ENCODE measurements at regions not wholly inside any gene's neighbourhood (a gene's known extent, or its start where the extent isn't known, plus 50 kb on each side); places are given as distances from the start of the nearest gene placed in this dataset.
A peak's percentile ranks its signal among the peaks of the same experiment; 100 is the strongest.

- H3K27me3 ChIP-seq (ENCODE audit: control insufficient read depth, insufficient read depth, low read length), result no peaks in the 10 kb centered on the region
- WGBS (ENCODE audit: insufficient coverage), result no CpG with 5 or more reads among the region's 2 CpGs
Measured at GRCh38 chr12:70150230-70150629, 93.0 kb upstream of the CNOT2 start.

GRCh38 chr12:70151993-70152392 is 91.2 kb upstream of the CNOT2 start:
- Histone ChIP-seq H3K27ac (ENCODE audit: low read length) (no peak overlapping the region), H3K4me3 (ENCODE audit: low read length) (no peak overlapping the region), H3K4me1 (ENCODE audit: control insufficient read depth, insufficient read depth, low read length) (no peaks in the 10 kb centered on the region), H3K27me3 (ENCODE audit: control insufficient read depth, insufficient read depth, low read length) (no peaks in the 10 kb centered on the region), H3K36me3 (ENCODE audit: control insufficient read depth, insufficient read depth, low read length) (no peaks in the 10 kb centered on the region), H3K9me3 (replicated peaks; ENCODE audit: control insufficient read depth, low read depth, low read length) (peaks cover 23% of the 10 kb centered on the region)
- DNase-seq, result no peak
- 81% methylated on average over 3 of the region's 4 CpGs for whole genome bisulfite sequencing (ENCODE audit: insufficient coverage)

More at GRCh38 chr12:70150230-70150629, 93.0 kb upstream of the CNOT2 start:
- Histone ChIP-seq H3K36me3 (ENCODE audit: control insufficient read depth, insufficient read depth, low read length) (no peaks in the 10 kb centered on the region), H3K4me1 (ENCODE audit: control insufficient read depth, insufficient read depth, low read length) (no peaks in the 10 kb centered on the region), H3K9me3 (replicated peaks; ENCODE audit: control insufficient read depth, low read depth, low read length) (peaks cover 13% of the 10 kb centered on the region), H3K4me3 (ENCODE audit: low read length) (no peak overlapping the region), H3K27ac (ENCODE audit: low read length) (no peak overlapping the region)
- no peak for DNase-seq

- H3K36me3 ChIP-seq (ENCODE audit: control insufficient read depth, insufficient read depth, low read length), result no peaks in the 10 kb centered on the region
- H3K4me3 ChIP-seq (ENCODE audit: low read length), result no peak overlapping the region
- H3K9me3 ChIP-seq (replicated peaks; ENCODE audit: control insufficient read depth, low read depth, low read length), result peaks cover 36% of the 10 kb centered on the region
- H3K27me3 ChIP-seq (ENCODE audit: control insufficient read depth, insufficient read depth, low read length), result no peaks in the 10 kb centered on the region
- no peaks in the 10 kb centered on the region for H3K4me1 ChIP-seq (ENCODE audit: control insufficient read depth, insufficient read depth, low read length)
- H3K27ac ChIP-seq (ENCODE audit: low read length), result no peak overlapping the region
- 100% methylated on average over 1 of the region's 2 CpGs for WGBS (ENCODE audit: insufficient coverage)
- no peak for DNase-seq
Measured at GRCh38 chr12:70154087-70154638, 89.1 kb upstream of the CNOT2 start.

DNA sequence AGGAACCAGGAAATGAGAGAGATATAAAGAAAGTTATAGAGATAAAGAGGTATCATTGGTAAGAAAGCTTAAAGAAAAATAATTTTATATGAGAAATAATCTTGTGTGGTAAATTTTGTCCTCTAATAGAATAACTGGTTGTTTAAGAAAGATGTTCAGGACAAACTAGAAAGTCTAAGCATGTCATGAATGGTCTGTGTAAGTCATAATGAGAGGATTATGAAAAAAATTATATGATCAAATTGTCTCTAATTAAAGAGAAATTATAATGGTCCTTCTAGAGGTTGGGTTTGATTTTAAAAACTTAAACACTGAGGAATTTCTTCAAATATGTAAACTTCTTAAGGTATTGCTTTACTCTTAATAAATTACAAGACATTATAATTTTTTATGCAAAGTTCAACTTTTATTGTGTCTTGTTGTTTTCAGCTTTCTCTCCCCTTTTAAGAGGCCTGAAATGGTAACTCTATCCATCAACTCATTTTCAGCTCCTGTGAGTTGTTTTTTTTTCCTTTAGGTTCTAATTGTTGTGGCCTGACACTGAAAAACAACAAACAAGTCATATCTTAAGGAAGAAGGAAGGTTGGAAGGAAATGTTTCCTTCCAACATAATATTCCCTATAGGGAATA is 88.2 kb upstream of the CNOT2 start:
- H3K9me3 ChIP-seq (replicated peaks; ENCODE audit: control insufficient read depth, low read depth, low read length), result peaks cover 36% of the 10 kb centered on the region
- no peaks in the 10 kb centered on the region for H3K27me3 ChIP-seq (ENCODE audit: control insufficient read depth, insufficient read depth, low read length)
- no peaks in the 10 kb centered on the region for H3K36me3 ChIP-seq (ENCODE audit: control insufficient read depth, insufficient read depth, low read length)
- peak; percentile 6 for DNase-seq
- H3K4me1 ChIP-seq (ENCODE audit: control insufficient read depth, insufficient read depth, low read length), result no peaks in the 10 kb centered on the region
- no peak overlapping the region for H3K27ac ChIP-seq (ENCODE audit: low read length)
- H3K4me3 ChIP-seq (ENCODE audit: low read length), result no peak overlapping the region

DNA sequence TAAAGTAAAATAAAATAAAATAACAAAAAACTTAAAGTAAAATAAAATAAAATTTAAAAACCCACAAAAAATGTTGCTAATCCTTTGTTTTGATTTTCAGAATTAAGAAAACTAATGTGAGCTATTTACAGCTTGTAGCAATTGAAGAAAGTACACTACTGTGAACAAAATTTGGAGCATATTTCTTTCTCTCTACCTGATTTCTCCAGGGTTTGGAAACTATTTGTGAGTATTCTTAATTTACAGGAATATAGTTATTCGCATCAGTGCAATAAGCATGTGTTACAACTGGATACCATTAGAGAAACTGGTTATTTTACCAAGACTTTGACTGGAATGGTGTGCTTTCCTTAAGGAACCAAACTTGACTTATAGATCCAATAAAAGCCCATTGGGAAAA is 86.1 kb upstream of the CNOT2 start:
- H3K27me3 ChIP-seq (ENCODE audit: control insufficient read depth, insufficient read depth, low read length), result no peaks in the 10 kb centered on the region
- H3K36me3 ChIP-seq (ENCODE audit: control insufficient read depth, insufficient read depth, low read length), result no peaks in the 10 kb centered on the region
- H3K9me3 ChIP-seq (replicated peaks; ENCODE audit: control insufficient read depth, low read depth, low read length), result peaks cover 40% of the 10 kb centered on the region
- no peak overlapping the region for H3K4me3 ChIP-seq (ENCODE audit: low read length)
- DNase-seq, result no peak
- WGBS (ENCODE audit: insufficient coverage), result no CpG with 5 or more reads among the region's 1 CpG
- H3K4me1 ChIP-seq (ENCODE audit: control insufficient read depth, insufficient read depth, low read length), result no peaks in the 10 kb centered on the region
- no peak overlapping the region for H3K27ac ChIP-seq (ENCODE audit: low read length)

GRCh38 chr12:70165450-70165849 is 77.8 kb upstream of the CNOT2 start:
- H3K36me3 ChIP-seq (ENCODE audit: control insufficient read depth, insufficient read depth, low read length), result no peaks in the 10 kb centered on the region
- peaks cover under 1% of the 10 kb centered on the region for H3K9me3 ChIP-seq (replicated peaks; ENCODE audit: control insufficient read depth, low read depth, low read length)
- H3K27me3 ChIP-seq (ENCODE audit: control insufficient read depth, insufficient read depth, low read length), result no peaks in the 10 kb centered on the region
- no peak overlapping the region for H3K27ac ChIP-seq (ENCODE audit: low read length)
- DNase-seq, result no peak
- H3K4me1 ChIP-seq (ENCODE audit: control insufficient read depth, insufficient read depth, low read length), result no peaks in the 10 kb centered on the region
- no peak overlapping the region for H3K4me3 ChIP-seq (ENCODE audit: low read length)
- 94% methylated on average over 2 of the region's 4 CpGs for WGBS (ENCODE audit: insufficient coverage)

GRCh38 chr12:70176290-70176689 is 66.9 kb upstream of the CNOT2 start:
- DNase-seq, result no peak
- no peak overlapping the region for H3K27ac ChIP-seq (ENCODE audit: low read length)
- peaks cover 3% of the 10 kb centered on the region for H3K9me3 ChIP-seq (replicated peaks; ENCODE audit: control insufficient read depth, low read depth, low read length)
- no peaks in the 10 kb centered on the region for H3K4me1 ChIP-seq (ENCODE audit: control insufficient read depth, insufficient read depth, low read length)
- no peak overlapping the region for H3K4me3 ChIP-seq (ENCODE audit: low read length)
- no peaks in the 10 kb centered on the region for H3K27me3 ChIP-seq (ENCODE audit: control insufficient read depth, insufficient read depth, low read length)
- H3K36me3 ChIP-seq (ENCODE audit: control insufficient read depth, insufficient read depth, low read length), result no peaks in the 10 kb centered on the region

GRCh38 chr12:70177631-70178030 is 65.6 kb upstream of the CNOT2 start:
- Histone ChIP-seq H3K27ac (ENCODE audit: low read length) (peak overlapping the region; percentile 56), H3K9me3 (replicated peaks; ENCODE audit: control insufficient read depth, low read depth, low read length) (peaks cover 3% of the 10 kb centered on the region), H3K27me3 (ENCODE audit: control insufficient read depth, insufficient read depth, low read length) (no peaks in the 10 kb centered on the region), H3K4me3 (ENCODE audit: low read length) (no peak overlapping the region), H3K4me1 (ENCODE audit: control insufficient read depth, insufficient read depth, low read length) (no peaks in the 10 kb centered on the region), H3K36me3 (ENCODE audit: control insufficient read depth, insufficient read depth, low read length) (no peaks in the 10 kb centered on the region)
- WGBS (ENCODE audit: insufficient coverage), result no CpG with 5 or more reads among the region's 1 CpG
- peak; percentile 61 for DNase-seq

- H3K9me3 ChIP-seq (replicated peaks; ENCODE audit: control insufficient read depth, low read depth, low read length), result peaks cover 3% of the 10 kb centered on the region
- H3K27me3 ChIP-seq (ENCODE audit: control insufficient read depth, insufficient read depth, low read length), result no peaks in the 10 kb centered on the region
- WGBS (ENCODE audit: insufficient coverage), result no CpG with 5 or more reads among the region's 1 CpG
- no peak overlapping the region for H3K4me3 ChIP-seq (ENCODE audit: low read length)
- H3K4me1 ChIP-seq (ENCODE audit: control insufficient read depth, insufficient read depth, low read length), result no peaks in the 10 kb centered on the region
- DNase-seq, result peak; percentile 73
- no peaks in the 10 kb centered on the region for H3K36me3 ChIP-seq (ENCODE audit: control insufficient read depth, insufficient read depth, low read length)
- H3K27ac ChIP-seq (ENCODE audit: low read length), result peak overlapping the region; percentile 56
Measured at GRCh38 chr12:70178038-70178437, 65.2 kb upstream of the CNOT2 start.

- DNase-seq, result peak; percentile 84
- H3K36me3 ChIP-seq (ENCODE audit: control insufficient read depth, insufficient read depth, low read length), result no peaks in the 10 kb centered on the region
- H3K27ac ChIP-seq (ENCODE audit: low read length), result peak overlapping the region; percentile 79
- no peaks in the 10 kb centered on the region for H3K4me1 ChIP-seq (ENCODE audit: control insufficient read depth, insufficient read depth, low read length)
- H3K27me3 ChIP-seq (ENCODE audit: control insufficient read depth, insufficient read depth, low read length), result no peaks in the 10 kb centered on the region
- H3K4me3 ChIP-seq (ENCODE audit: low read length), result peak overlapping the region; percentile 32
- peaks cover 3% of the 10 kb centered on the region for H3K9me3 ChIP-seq (replicated peaks; ENCODE audit: control insufficient read depth, low read depth, low read length)
- 80% methylated on average over 1 of the region's 3 CpGs for WGBS (ENCODE audit: insufficient coverage)
Measured at GRCh38 chr12:70180130-70180529, 63.1 kb upstream of the CNOT2 start.

- Histone ChIP-seq H3K4me3 (ENCODE audit: low read length) (no peak overlapping the region), H3K27me3 (ENCODE audit: control insufficient read depth, insufficient read depth, low read length) (no peaks in the 10 kb centered on the region), H3K27ac (ENCODE audit: low read length) (no peak overlapping the region), H3K4me1 (ENCODE audit: control insufficient read depth, insufficient read depth, low read length) (no peaks in the 10 kb centered on the region), H3K9me3 (replicated peaks; ENCODE audit: control insufficient read depth, low read depth, low read length) (no peaks in the 10 kb centered on the region), H3K36me3 (ENCODE audit: control insufficient read depth, insufficient read depth, low read length) (no peaks in the 10 kb centered on the region)
- DNase-seq, result no peak
- no CpG with 5 or more reads among the region's 1 CpG for WGBS (ENCODE audit: insufficient coverage)
Measured at GRCh38 chr12:70185301-70185700, 57.9 kb upstream of the CNOT2 start.

Measured in muscle of leg (tissue), 3 donors.